ENCODE measurements at regions not wholly inside any gene's neighbourhood (a gene's known extent, or its start where the extent isn't known, plus 50 kb on each side); places are given as distances from the start of the nearest gene placed in this dataset.
"Not testable (repeated sequence)": the region's sequence is repeated elsewhere in the genome, so short reads cannot be mapped to it uniquely, and the experiment has no call there.

GRCh38 chr6:6724539-6725467, 136.3 kb downstream of the LY86 start:
- DNase-seq = peak; percentile 22

- DNase-seq = no peak
Observed at GRCh38 chr6:6725468-6726209, 137.1 kb downstream of the LY86 start.

DNA sequence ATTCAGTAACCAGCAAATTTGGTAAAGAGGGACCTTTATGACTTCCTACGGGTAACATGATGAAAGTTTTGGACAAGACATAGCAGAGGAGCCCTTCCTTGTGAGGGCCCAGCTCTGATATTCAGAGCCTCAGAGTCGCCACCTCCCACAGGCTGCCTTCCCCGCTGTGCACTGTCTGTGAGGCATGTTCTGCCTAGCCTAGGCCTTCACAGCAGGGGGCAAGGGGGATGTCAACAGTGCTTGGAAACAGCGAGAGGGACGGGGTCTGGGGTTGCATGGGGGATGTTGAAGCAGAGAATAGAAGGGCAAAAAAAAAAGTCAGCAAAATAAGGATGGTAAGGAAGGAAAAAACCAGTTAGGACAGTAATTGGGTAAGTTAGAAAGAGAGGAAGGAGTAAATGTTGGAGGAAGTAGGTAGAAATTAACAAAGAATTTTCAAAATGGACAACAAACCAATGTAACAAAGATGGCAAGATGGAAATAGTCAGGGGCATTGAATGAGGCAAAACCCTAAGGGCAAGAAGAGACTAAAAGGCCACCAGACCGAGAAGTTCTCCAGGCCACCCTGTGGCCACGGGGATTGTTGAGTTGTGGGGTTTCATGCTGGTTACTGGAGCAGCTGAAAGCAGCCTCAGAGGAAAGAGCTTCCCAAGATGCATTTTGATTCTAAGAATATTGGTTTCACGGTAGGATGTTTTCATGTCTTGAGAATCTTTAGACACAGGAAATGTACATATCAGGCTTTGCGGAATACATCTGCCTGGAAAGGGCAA, 139.8 kb downstream of the LY86 start:
- no peak for DNase-seq

DNA sequence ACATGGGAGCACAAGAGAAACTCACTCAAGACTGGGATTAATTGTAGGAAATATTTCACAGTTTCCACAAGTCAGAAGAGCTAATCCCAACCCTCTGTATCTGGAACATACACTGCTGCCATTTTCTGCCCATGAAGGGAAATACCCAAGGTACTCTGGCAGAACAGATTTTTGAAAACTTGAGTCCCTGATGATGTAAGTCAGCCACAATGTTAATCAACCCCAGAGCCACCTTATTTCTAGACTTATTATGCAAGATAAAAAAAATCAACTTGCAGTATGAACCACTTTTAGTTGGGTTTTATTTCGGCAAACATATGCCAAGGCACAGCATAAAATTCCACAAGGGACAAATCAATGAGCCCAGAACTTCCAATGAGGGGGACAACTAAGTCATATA, 141.5 kb downstream of the LY86 start:
- no peak for DNase-seq

- no peak for DNase-seq
Observed at GRCh38 chr6:6730831-6731230, 142.3 kb downstream of the LY86 start.

DNA sequence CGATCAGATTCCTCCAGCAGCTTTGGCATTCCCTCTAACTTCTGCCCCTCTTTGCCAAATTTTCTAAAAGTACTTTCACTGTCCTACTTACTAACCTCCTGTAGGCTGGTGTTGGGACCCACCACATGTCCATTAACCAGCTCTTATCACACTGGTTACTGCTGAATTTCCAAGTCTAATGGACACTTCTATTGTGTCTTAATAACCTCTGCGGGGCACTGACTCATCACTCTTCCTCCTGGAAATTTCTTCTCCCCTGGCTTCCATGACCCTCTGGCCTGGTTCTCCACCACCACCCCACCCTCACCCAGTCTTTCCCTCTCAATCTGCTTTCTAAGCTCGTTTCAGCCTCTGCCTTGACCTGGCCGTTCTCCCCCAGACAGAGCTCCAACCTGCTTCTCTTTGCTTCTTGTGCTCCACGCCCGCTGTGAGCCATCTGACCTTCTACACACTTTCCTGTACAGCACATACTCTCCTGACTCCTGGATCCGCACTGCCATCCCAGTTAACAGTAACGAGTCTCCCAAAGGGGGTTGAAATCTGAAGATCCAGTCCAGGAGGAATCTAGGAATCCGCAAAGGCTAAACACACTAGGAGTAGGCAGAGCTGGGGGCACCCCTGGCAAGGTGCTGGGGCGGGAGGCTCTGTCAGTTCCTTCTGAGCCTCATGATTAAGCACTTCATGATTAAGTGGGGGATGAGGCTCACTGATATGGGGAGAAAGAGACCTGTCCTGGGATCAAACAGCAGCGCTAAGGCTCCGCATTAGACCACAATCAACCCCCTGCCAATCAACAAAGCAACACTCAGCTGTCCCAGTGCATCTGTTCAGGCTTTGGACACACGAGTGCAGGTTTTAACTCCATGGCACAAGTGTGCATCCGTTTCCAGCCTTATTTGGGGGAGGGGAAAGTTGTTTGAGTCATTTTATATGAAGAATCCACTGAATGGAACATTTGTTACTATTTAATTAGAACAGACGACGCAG, 146.3 kb downstream of the LY86 start:
- DNase-seq = no peak

DNA sequence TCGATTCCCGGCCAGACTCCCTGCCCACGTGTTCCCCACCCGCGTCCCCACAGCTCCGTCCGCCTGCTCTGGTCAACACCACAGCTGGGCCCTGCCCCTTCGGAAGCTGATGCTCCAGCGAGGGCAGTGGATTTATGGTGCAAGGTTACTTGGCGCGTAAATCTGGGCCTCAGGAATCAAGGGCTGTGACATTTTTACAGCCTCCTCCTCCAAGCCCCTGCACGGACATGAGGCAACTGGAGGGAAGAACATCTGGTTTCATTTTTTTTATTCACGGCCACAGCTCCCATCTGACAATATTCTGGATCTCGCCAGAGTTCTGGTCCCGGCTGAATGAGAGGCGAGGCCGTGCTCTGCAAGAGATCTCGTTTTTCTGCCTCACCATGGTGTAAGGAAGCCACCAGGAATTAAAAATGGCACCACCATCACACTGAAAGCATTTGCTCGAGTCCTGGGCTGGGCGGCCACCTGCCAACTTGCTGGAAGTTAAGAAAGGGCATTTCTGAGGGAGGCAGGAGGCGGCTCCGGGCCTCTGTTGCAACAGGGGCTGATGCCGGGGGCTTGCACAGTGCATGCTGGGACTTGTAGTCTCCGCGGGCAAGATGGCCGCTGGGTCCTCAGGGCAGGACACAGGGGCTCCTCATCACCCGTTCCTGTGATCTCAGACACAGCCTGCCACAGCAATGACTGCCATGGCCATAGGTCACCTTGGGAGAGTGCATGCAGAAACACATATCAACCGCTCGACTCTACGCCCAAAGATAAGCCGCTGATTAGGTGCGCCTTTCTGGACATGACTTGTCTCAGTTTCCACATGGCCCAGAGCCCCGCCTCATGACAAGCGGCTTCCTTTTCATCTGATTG, 148.5 kb downstream of the LY86 start:
- no peak for DNase-seq

DNA sequence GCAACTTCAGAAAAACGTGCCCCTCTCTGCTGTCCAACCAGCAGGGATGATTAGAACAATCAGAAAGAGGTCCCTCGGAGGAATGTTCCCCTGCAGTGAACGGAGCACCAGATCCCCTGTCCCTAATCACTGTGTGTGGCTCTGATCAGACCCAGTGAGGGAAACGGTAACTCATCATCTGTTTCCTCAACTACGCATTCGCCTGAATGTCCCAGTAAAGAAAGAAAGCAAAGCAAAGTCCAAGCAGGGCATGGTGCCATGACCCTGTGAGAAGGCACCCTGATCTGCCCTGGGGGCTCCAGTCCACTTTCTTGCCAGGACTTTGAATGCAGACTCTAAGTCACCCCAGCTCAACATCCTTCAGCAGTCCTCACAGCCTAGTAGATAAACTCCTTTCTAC, 149.2 kb downstream of the LY86 start:
- DNase-seq = no peak

GRCh38 chr6:6738108-6738507, 149.6 kb downstream of the LY86 start:
- DNase-seq = no peak

DNA sequence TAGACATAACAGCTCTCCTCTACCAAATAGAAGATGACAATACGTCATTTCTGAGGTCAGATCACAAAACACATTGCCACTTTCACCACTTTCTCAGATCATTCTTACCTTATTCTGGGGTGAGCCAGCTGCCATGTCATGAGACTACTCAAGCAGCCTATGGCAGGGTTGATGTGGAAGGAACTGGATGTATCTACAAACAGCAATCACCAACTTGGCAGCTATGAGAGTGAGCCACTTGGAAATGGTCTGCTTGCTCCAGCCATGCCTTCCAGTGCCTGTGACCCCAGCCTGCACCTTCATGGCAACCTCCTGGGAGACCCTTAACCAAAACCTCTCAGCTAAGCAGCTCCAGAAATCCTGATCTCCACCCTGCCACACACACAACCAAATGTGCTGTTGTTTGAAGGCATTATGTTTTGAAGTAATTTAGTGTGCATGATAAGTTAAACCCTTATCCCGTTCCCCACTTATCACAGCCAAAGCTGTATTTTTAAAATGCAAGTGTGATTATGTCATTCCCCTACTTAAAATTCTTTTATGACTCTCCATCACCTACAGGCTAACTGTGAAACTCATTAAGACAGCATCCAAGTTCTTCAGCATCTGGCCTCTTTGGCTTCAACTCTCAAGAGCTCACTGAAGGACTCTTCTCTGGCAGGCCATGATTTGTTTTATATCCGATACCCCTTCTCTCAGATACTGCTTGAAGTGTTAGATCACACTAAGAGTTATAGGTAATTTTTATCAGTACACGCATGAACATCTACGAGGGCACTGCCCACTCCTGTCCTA, 150.6 kb downstream of the LY86 start:
- no peak for DNase-seq

- no peak for DNase-seq
Observed at GRCh38 chr6:6740595-6740994, 152.1 kb downstream of the LY86 start.

- no peak for DNase-seq
Observed at GRCh38 chr6:6741264-6741663, 152.7 kb downstream of the LY86 start.

GRCh38 chr6:6742535-6742934, 154.0 kb downstream of the LY86 start:
- DNase-seq = no peak

DNA sequence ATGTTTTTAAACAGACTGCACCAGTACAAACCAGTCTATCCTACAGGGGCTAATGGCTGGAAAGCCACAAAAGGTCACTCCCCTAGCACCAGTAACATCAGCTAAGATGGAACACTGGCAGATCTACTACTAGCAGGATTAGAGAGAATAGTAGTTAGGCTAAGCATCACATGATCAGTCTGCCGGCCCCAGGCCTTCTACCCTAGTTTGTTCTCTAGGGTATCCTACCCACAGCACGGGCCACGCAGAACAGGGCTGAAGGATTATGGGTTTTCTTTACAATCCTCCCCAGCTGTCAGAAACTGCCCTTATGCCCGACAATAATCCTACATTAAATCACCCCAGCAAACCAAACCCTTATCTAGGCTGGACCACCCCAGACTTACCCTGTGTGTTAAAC, 156.0 kb downstream of the LY86 start:
- no peak for DNase-seq

DNA sequence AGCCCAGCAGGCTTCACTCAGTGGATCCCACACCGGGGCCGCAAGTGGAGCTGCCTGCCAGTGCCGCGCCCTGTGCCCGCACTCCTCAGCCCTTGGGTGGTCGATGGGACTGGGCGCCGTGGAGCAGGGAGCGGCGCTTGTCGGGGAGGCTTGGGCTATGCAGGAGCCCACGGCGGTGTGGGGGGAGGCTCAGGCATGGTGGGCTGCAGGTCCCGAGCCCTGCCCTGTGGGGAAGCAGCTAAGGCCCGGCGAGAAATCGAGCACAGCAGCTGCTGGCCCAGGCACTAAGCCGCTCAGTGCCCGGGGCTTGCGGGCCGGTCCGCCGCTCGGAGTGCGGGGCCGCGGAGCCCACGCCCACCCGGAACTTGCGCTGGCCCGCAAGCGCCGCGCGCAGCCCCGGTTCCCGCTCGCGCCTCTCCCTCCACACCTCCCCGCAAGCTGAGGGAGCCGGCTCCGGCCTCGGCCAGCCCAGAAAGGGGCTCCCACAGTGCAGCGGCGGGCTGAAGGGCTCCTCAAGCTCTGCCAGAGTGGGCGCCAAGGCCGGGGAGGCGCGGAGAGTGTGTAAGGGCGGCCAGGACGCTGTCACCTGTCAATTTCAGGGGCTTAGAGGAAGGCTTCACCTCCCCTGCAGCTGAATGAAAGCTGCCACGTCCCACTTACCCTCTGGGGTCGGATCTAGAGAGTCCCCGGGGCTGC, 157.3 kb downstream of the LY86 start:
- not testable (repeated sequence) for DNase-seq

DNA sequence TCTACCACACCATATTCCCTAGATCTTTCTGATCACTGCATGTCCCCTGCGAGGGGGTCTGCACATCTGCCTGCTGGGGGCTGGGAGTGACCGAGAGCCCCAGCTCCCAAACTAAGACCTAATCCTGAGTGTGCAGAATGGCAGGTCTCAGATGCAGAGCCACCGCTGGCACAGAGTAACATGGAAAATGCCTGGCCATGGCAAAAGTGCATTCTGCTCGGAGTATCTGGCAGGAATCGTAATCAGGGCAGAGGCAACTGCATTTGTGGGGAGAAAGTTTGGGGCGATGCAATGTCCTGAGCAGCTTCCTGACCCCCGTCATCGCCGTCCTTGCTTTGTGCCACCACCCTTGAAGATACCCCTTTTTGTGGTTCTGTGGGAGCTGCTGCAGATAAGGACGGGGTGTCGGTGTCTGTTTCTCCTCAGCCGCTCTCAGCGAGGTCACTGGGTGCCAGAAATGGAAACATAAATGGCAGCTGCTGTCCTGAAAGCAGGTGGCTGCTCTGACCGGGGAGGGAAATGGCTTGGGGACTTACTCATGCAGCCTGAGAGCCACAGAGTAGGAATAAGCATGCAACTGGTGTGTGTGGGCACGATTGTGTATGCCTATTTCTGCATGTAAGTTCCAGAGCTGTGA, 157.9 kb downstream of the LY86 start:
- no peak for DNase-seq

DNA sequence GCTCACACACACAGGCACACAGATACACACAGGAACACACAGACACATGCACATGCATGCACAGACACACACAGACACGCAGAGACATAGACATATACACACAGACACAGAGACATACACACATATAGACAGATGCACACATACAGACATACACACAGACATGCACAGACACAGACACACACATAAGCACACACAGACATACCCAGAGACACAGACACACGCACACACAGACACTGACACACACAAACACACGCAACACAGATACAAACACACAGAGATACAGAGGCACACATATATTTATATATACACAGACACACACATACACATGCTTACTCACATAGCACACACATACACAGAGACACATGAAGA, 158.4 kb downstream of the LY86 start:
- no peak for DNase-seq

DNA sequence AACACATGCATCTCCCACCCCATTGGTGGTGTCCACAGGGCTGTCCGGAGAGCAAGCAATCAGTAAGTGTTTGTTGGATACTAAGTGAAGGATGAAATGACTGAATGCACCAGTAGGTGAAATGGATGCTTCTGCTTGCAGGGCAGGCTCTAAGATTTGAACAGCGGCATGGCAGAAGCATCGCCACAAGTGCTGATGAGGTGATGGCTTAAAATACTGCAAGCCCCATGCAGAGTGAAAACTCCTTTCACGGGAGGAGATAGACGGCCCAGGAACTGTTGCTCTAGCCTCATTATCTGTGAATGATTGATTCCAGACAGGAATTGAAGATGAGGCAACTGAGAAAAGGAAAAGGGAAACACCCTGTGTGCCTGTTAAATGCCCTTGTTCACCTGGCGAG, 158.9 kb downstream of the LY86 start:
- DNase-seq = no peak

DNA sequence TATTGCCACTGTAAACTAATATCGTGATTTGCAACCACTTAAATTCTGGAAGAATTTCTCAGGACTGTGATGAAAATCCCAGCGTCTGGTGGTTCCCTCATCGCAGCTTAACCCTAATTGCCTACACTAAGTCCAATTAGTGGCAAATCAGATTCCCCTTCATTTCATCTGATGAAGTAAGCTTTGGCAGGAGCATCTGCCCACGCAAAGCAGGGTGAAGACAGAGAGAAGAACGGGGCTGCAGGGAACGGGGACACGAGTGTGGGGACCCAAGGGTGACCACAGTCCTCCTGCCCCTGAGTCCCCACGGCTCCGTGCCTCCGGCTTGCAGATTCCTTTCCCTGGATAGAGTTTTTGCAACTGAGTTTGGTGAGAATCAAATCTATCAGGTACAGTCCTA, 159.5 kb downstream of the LY86 start:
- no peak for DNase-seq
